ENCODE measurements at regions not wholly inside any gene's neighbourhood (a gene's known extent, or its start where the extent isn't known, plus 50 kb on each side); places are given as distances from the start of the nearest gene placed in this dataset.

- Histone ChIP-seq H3K9me3 (ENCODE audit: control insufficient read depth, low read depth, low read length) (no peaks in the 10 kb centered on the region), H3K27me3 (ENCODE audit: insufficient read depth, low read length) (no peaks in the 10 kb centered on the region), H2BK120ac (ENCODE audit: low read depth, low read length, poor library complexity, severe bottlenecking) (no peak overlapping the region), H3K18ac (ENCODE audit: insufficient read length, low read depth, low read length) (no peak overlapping the region), H3K27ac (ENCODE audit: insufficient read length, low read depth, low read length) (no peak overlapping the region), H2BK12ac (ENCODE audit: insufficient read length, low read depth, low read length) (no peak overlapping the region), H4K8ac (replicated peaks; ENCODE audit: insufficient read length, low read depth, low read length) (no peak overlapping the region), H3K4me1 (ENCODE audit: insufficient read depth, low read length) (peaks cover 2% of the 10 kb centered on the region), H3K4me2 (ENCODE audit: insufficient read depth, insufficient read length, low read length) (no peak overlapping the region), H3K4ac (ENCODE audit: low read depth, low read length) (no peak overlapping the region), H3K56ac (ENCODE audit: insufficient read length, low read depth, low read length) (no peak overlapping the region), H2BK20ac (ENCODE audit: low read depth, low read length, poor library complexity, severe bottlenecking) (no peak overlapping the region), H2AFZ (ENCODE audit: low read length) (no peak overlapping the region), H3K9ac (ENCODE audit: extremely low read depth, insufficient read length, low read length) (no peak overlapping the region), H3T11ph (ENCODE audit: low read length) (no peak overlapping the region), H3K79me1 (ENCODE audit: insufficient read depth, low read depth, low read length, poor library complexity, severe bottlenecking) (no peaks in the 10 kb centered on the region), H4K91ac (ENCODE audit: insufficient read length, low read depth, low read length) (no peak overlapping the region), H3K79me2 (ENCODE audit: insufficient read depth, low read length) (no peaks in the 10 kb centered on the region), H3K23ac (ENCODE audit: insufficient read length, low read depth, low read length) (no peak overlapping the region), H4K20me1 (ENCODE audit: control insufficient read depth, insufficient read depth, insufficient read length) (no peaks in the 10 kb centered on the region), H2BK15ac (ENCODE audit: low read depth, low read length) (no peak overlapping the region), H3K14ac (ENCODE audit: insufficient read depth, low read length) (no peak overlapping the region), H2BK5ac (ENCODE audit: insufficient read length, low read length) (no peak overlapping the region), H4K5ac (ENCODE audit: insufficient read length, low read depth, low read length) (no peak overlapping the region), H2AK5ac (ENCODE audit: insufficient read length, low read length) (no peak overlapping the region), H3K23me2 (ENCODE audit: insufficient read length, low read depth, low read length, poor library complexity, severe bottlenecking) (no peaks in the 10 kb centered on the region)
- H3K27me3 Mint-ChIP-seq (ENCODE audit: low read depth): no peaks in the 10 kb centered on the region
- DNase-seq: no peak
- H3K4me1 Mint-ChIP-seq: peaks cover 26 to 27% of the 10 kb centered on the region in 2 experiments
- WGBS (ENCODE audit: extremely low coverage, insufficient read length, low lambda C conversion rate): no CpG with 5 or more reads among the region's 10 CpGs
- H3K27ac Mint-ChIP-seq: no peak overlapping the region; a peak in 1 of 7 replicates
- no peak overlapping the region for H3K4me3 Mint-ChIP-seq
- TF ChIP-seq CTCF (conservative IDR thresholded peaks at IDR 0.05): no peak
- H3K36me3 Mint-ChIP-seq (ENCODE audit: insufficient read depth in 1 of 3, low read depth in 3 of 3): peaks cover 0 to 5% (median 0%) of the 10 kb centered on the region in 3 experiments; a peak in 1 of 7 replicates
- no peaks in the 10 kb centered on the region; a peak in 1 of 5 replicates for H3K9me3 Mint-ChIP-seq
These were observed 258.5 kb downstream of the DLEU7 start for GRCh38 chr13:50584856-50585580.

Data from H9 (cell line).